Hepatocyte (in vitro differentiated cells): ENCODE measurements at regions not wholly inside any gene's neighbourhood (a gene's known extent, or its start where the extent isn't known, plus 50 kb on each side); places are given as distances from the start of the nearest gene placed in this dataset.

Source experiments
- DNase-seq: peaks from one replicate; pipeline ENCODE4 v3.0.0-alpha.2; 2016; ENCODE audit warnings: low spot score
- H2AFZ ChIP-seq: fragments of 200-600 bp; sonication (generic); 2 replicates; pipeline ENCODE4 v1.6.0; 2016; ENCODE audit warnings: antibody characterized with exemption, mild to moderate bottlenecking
- H3K27ac ChIP-seq: fragments of 200-600 bp; sonication (generic); 2 replicates; pipeline ENCODE4 v1.5.1; 2016; ENCODE audit warnings: mild to moderate bottlenecking
- H3K27me3 ChIP-seq: fragments of 200-600 bp; sonication (generic); 2 replicates; pipeline ENCODE4 v1.6.1; 2016
- H3K36me3 ChIP-seq: fragments of 200-600 bp; sonication (generic); replicated peaks from 2 replicates; pipeline ENCODE4 v1.5.1; 2016; ENCODE audit warnings: low read depth; ENCODE audit not compliant: insufficient read depth
- H3K4me1 ChIP-seq: fragments of 200-600 bp; sonication (generic); 2 replicates; pipeline ENCODE4 v1.5.1; 2016; ENCODE audit warnings: mild to moderate bottlenecking, moderate library complexity; ENCODE audit not compliant: insufficient read depth
- H3K4me2 ChIP-seq: fragments of 200-600 bp; sonication (generic); 2 replicates; pipeline ENCODE4 v1.6.0; 2016
- H3K4me3 ChIP-seq: fragments of 200-600 bp; sonication (generic); 2 replicates; pipeline ENCODE4 v1.5.1; 2016; ENCODE audit warnings: mild to moderate bottlenecking
- H3K79me2 ChIP-seq: fragments of 200-600 bp; sonication (generic); 2 replicates; pipeline ENCODE4 v1.6.0; 2017; ENCODE audit warnings: mild to moderate bottlenecking
- H3K9me2 ChIP-seq: fragments of 200-600 bp; sonication (generic); replicated peaks from 2 replicates; pipeline ENCODE4 v1.6.0; 2017; ENCODE audit warnings: mild to moderate bottlenecking; ENCODE audit not compliant: insufficient read depth
- H3K9me3 ChIP-seq: fragments of 200-600 bp; sonication (generic); 2 replicates; pipeline ENCODE4 v1.5.1; 2016; ENCODE audit warnings: low read depth, mild to moderate bottlenecking
- H4K20me1 ChIP-seq: fragments of 200-600 bp; sonication (generic); 2 replicates; pipeline ENCODE4 v1.6.0; 2016; ENCODE audit warnings: mild to moderate bottlenecking; ENCODE audit not compliant: insufficient read depth, poor library complexity, severe bottlenecking
- EZH2 ChIP-seq: fragments of 200-600 bp; sonication (generic); IDR thresholded peaks from 2 replicates; pipeline ENCODE4 v1.6.1; 2016; ENCODE audit warnings: antibody characterized with exemption, mild to moderate bottlenecking, borderline replicate concordance
- EZH2phosphoT487 ChIP-seq: fragments of 200-600 bp; sonication (generic); IDR thresholded peaks from one replicate; pipeline ENCODE4 v1.6.1; 2018; ENCODE audit warnings: antibody characterized with exemption, mild to moderate bottlenecking, low read depth, moderate library complexity; ENCODE audit not compliant: unreplicated experiment, severe bottlenecking
- WGBS: methylation state at CpG from one replicate; pipeline ENCODE4 v1.1.6; 2016; ENCODE audit warnings: low lambda C conversion rate; ENCODE audit errors: missing lambda C conversion rate; 5-methylcytosine and 5-hydroxymethylcytosine counted together
- TF ChIP-seq, protein P1 (sequence below): fragments of 200-600 bp; sonication (generic); IDR thresholded peaks from 2 replicates; pipeline ENCODE4 v1.5.1; 2016; ENCODE audit warnings: antibody characterized with exemption, mild to moderate bottlenecking; ENCODE audit not compliant: poor library complexity

DNA sequence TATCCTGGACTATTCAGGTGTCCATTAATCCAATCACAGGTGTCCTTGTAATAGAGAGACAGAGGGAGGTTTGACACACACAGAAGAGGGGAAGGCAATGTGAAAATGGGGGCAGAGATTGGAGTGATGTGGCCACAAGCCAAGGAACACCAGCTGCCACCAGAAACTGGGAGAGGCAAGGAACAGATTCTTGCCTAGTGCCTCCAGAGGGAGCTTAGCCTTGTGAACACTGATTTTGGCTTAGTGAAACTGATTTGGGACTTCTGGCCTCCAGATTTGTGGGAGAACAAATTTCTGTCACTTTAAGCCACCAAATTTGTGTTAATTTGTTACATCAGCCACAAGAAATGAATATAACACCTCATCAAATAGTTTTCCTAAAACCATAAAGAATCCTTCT is 416.2 kb downstream of the ENC1 start:
- no peak overlapping the region for H3K4me3 ChIP-seq
- H3K4me1 ChIP-seq, result no peaks in the 10 kb centered on the region
- no peaks in the 10 kb centered on the region for H3K27me3 ChIP-seq
- no peak for TF ChIP-seq EZH2phosphoT487
- TF ChIP-seq, protein P1, sequence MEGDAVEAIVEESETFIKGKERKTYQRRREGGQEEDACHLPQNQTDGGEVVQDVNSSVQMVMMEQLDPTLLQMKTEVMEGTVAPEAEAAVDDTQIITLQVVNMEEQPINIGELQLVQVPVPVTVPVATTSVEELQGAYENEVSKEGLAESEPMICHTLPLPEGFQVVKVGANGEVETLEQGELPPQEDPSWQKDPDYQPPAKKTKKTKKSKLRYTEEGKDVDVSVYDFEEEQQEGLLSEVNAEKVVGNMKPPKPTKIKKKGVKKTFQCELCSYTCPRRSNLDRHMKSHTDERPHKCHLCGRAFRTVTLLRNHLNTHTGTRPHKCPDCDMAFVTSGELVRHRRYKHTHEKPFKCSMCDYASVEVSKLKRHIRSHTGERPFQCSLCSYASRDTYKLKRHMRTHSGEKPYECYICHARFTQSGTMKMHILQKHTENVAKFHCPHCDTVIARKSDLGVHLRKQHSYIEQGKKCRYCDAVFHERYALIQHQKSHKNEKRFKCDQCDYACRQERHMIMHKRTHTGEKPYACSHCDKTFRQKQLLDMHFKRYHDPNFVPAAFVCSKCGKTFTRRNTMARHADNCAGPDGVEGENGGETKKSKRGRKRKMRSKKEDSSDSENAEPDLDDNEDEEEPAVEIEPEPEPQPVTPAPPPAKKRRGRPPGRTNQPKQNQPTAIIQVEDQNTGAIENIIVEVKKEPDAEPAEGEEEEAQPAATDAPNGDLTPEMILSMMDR, result no peak
- TF ChIP-seq EZH2, result no peak
- no peak overlapping the region for H3K4me2 ChIP-seq
- DNase-seq, result no peak
- no peak overlapping the region for H2AFZ ChIP-seq
- H3K79me2 ChIP-seq, result no peaks in the 10 kb centered on the region
- H4K20me1 ChIP-seq, result no peaks in the 10 kb centered on the region
- H3K27ac ChIP-seq, result no peak overlapping the region
- H3K9me3 ChIP-seq, result no peaks in the 10 kb centered on the region
- no peaks in the 10 kb centered on the region for H3K9me2 ChIP-seq
- no peaks in the 10 kb centered on the region for H3K36me3 ChIP-seq

DNA sequence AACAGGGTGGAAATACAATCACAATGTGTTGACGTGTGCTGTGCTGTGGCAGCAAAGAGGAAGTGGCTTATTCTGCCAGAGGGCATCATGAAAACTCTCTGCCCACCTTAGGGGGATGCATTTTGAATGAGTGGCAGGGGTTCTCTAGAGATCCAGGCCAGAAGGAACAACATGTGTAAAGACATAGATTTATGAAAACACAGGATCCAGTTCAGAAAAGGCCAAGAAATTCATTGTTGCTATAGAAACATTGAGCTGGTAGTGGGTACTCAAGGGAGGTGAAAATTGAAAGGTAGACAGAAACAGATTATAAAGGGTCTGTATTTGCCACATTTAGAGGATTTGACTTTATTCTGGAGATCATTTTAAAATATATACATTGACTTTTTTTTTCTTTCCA is 417.7 kb downstream of the ENC1 start:
- H3K4me3 ChIP-seq, result no peak overlapping the region
- no peaks in the 10 kb centered on the region for H3K9me2 ChIP-seq
- WGBS, result 100% methylated on average over 1 of the region's 1 CpG
- DNase-seq, result no peak
- no peaks in the 10 kb centered on the region for H3K79me2 ChIP-seq
- no peaks in the 10 kb centered on the region for H3K4me1 ChIP-seq
- no peak overlapping the region for H2AFZ ChIP-seq
- no peak overlapping the region for H3K4me2 ChIP-seq
- TF ChIP-seq EZH2 (no peak), EZH2phosphoT487 (no peak)
- TF ChIP-seq, protein P1, result no peak
- no peaks in the 10 kb centered on the region for H3K36me3 ChIP-seq
- no peaks in the 10 kb centered on the region for H3K27me3 ChIP-seq
- no peak overlapping the region for H3K27ac ChIP-seq
- H4K20me1 ChIP-seq, result no peaks in the 10 kb centered on the region
- H3K9me3 ChIP-seq, result no peaks in the 10 kb centered on the region

DNA sequence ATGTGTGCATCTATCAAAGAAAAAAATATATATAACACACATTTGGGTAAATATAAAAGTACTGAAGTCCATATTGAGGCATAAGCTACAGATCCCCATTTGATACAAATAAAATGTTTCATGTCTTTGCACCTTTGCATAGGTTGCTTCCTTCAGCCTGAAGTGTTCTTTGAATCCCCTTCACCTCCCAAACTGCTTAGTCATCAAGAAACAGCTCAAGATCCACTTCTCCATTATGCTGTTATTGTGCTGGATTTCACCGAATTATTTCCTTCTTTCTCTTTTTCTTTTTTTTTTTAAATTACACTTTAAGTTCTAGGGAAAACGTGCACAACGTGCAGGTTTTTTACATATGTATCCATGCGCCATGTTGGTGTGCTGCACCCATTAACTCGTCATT is 419.1 kb downstream of the ENC1 start:
- H3K36me3 ChIP-seq, result no peaks in the 10 kb centered on the region
- H3K9me2 ChIP-seq, result no peaks in the 10 kb centered on the region
- DNase-seq, result no peak
- no peak overlapping the region for H3K4me2 ChIP-seq
- H3K4me1 ChIP-seq, result no peaks in the 10 kb centered on the region
- H3K9me3 ChIP-seq, result no peaks in the 10 kb centered on the region
- H3K27ac ChIP-seq, result no peak overlapping the region
- H3K4me3 ChIP-seq, result no peak overlapping the region
- no peaks in the 10 kb centered on the region for H3K79me2 ChIP-seq
- no peaks in the 10 kb centered on the region for H3K27me3 ChIP-seq
- H2AFZ ChIP-seq, result no peak overlapping the region
- H4K20me1 ChIP-seq, result no peaks in the 10 kb centered on the region
- 89% methylated on average over 5 of the region's 5 CpGs for WGBS
- TF ChIP-seq, protein P1, result no peak
- TF ChIP-seq EZH2 (no peak), EZH2phosphoT487 (no peak)

DNA sequence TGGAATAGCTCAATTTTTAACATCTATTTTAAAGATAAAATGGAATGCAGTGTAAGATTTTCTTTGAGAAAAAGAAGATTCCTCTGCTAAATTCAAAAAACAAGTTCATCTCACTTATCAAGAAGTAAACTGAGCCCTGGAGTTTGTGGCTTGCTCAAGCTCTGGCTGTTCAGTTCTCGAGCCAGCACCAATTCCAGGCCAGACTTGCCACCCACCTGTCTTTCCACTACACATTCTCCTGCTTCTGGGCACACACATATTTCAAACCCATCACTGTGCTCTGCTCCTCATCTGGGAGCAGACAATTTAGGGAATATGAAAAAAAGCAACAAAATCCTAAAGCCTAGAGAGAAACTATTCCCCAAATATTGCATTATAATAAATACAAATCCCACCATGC is 424.5 kb downstream of the ENC1 start:
- H3K4me2 ChIP-seq, result no peak overlapping the region
- H3K4me3 ChIP-seq, result no peak overlapping the region
- H3K79me2 ChIP-seq, result no peaks in the 10 kb centered on the region
- 89% methylated on average over 1 of the region's 1 CpG for WGBS
- H3K36me3 ChIP-seq, result no peaks in the 10 kb centered on the region
- no peak overlapping the region for H2AFZ ChIP-seq
- H3K27me3 ChIP-seq, result no peaks in the 10 kb centered on the region
- TF ChIP-seq, protein P1, result no peak
- TF ChIP-seq EZH2 (no peak), EZH2phosphoT487 (no peak)
- DNase-seq, result no peak
- H3K9me2 ChIP-seq, result no peaks in the 10 kb centered on the region
- no peak overlapping the region for H3K27ac ChIP-seq
- no peaks in the 10 kb centered on the region for H3K4me1 ChIP-seq
- H3K9me3 ChIP-seq, result no peaks in the 10 kb centered on the region
- H4K20me1 ChIP-seq, result no peaks in the 10 kb centered on the region
